K562 (cell line): ENCODE measurements at regions not wholly inside any gene's neighbourhood (a gene's known extent, or its start where the extent isn't known, plus 50 kb on each side); places are given as distances from the start of the nearest gene placed in this dataset.

ENCODE experiments used
- BHLHE40 ChIP-seq: IDR thresholded peaks from 2 replicates; pipeline ENCODE4 v1.6.1; 2011; ENCODE audit warnings: low read length, improper control_type of control experiment
- BRD9 ChIP-seq: fragments of 450-650 bp; IDR thresholded peaks from 2 replicates; pipeline ENCODE4 v1.6.1; 2018; ENCODE audit warnings: low read depth; ENCODE audit not compliant: partially characterized antibody
- CBFB ChIP-seq: sonication (generic); formaldehyde crosslinking; IDR thresholded peaks from 2 replicates; pipeline ENCODE4 v1.4.0; 2020; ENCODE audit warnings: mild to moderate bottlenecking, missing genetic modification reagents
- CREB5 ChIP-seq: fragments of 250-450 bp; sonication (Bioruptor Pico); IDR thresholded peaks from 2 replicates; pipeline ENCODE4 v1.5.0; 2020; ENCODE audit warnings: mild to moderate bottlenecking
- DPF2 ChIP-seq: fragments of 450-650 bp; IDR thresholded peaks from 2 replicates; pipeline ENCODE4 v1.6.1; 2016
- E4F1 ChIP-seq: fragments of 250-450 bp; sonication (Bioruptor Pico); IDR thresholded peaks from 2 replicates; pipeline ENCODE4 v1.5.0; 2021; ENCODE audit warnings: mild to moderate bottlenecking, borderline replicate concordance
- EP300 ChIP-seq: IDR thresholded peaks from 2 replicates; pipeline ENCODE4 v1.6.1; 2012; ENCODE audit warnings: low read length, improper control_type of control experiment
- HDAC2 ChIP-seq: fragments of 450-650 bp; IDR thresholded peaks from 2 replicates; pipeline ENCODE4 v1.6.1; 2016; ENCODE audit warnings: mild to moderate bottlenecking
- NFXL1 ChIP-seq: fragments of 450-650 bp; formaldehyde crosslinking; IDR thresholded peaks from 2 replicates; pipeline ENCODE4 v1.4.0; 2021; ENCODE audit warnings: mild to moderate bottlenecking
- NR4A1 ChIP-seq, 2 experiments: fragments of 250-450 bp in 1 of 2; fragments of 450-650 bp in 1 of 2; sonication (Bioruptor Pico) in 1 of 2; IDR thresholded peaks; 2 replicates each; pipeline versions ENCODE4 v1.4.0 to v1.6.1; 2016 to 2020; ENCODE audit warnings: mild to moderate bottlenecking in 2 of 2, missing compliant biosample characterization in 1 of 2, missing genetic modification characterization in 1 of 2, moderate library complexity in 1 of 2
- SNRNP70 ChIP-seq: fragments of 200-400 bp; formaldehyde crosslinking; optimal IDR thresholded peaks from 2 replicates; pipeline ENCODE3; 2017; ENCODE audit warnings: low read depth, low read length
- SREBF1 ChIP-seq: fragments of 150-350 bp; IDR thresholded peaks from 2 replicates; pipeline ENCODE4 v1.6.1; 2014; ENCODE audit warnings: antibody characterized with exemption, low read depth, low read length, borderline replicate concordance
- TSC22D4 ChIP-seq: fragments of 450-650 bp; IDR thresholded peaks from 2 replicates; pipeline ENCODE4 v1.6.1; 2016; ENCODE audit warnings: missing genetic modification characterization, missing biosample characterization, control low read depth
- ZBTB12 ChIP-seq: fragments of 250-450 bp; sonication (Bioruptor Pico); IDR thresholded peaks from 2 replicates; pipeline ENCODE4 v1.4.0; 2020
- ZNF124 ChIP-seq: sonication (generic); formaldehyde crosslinking; IDR thresholded peaks from 2 replicates; pipeline ENCODE4 v1.8.1; 2022; ENCODE audit warnings: missing genetic modification reagents
- ZNF174 ChIP-seq: fragments of 250-450 bp; sonication (Bioruptor Pico); IDR thresholded peaks from 2 replicates; pipeline ENCODE4 v1.4.0; 2020; ENCODE audit warnings: mild to moderate bottlenecking
- ZNF551 ChIP-seq: fragments of 250-450 bp; sonication (Bioruptor Pico); IDR thresholded peaks from 2 replicates; pipeline ENCODE4 v1.5.0; 2021; ENCODE audit warnings: mild to moderate bottlenecking, moderate library complexity

GRCh38 chr2:70029814-70030409, 57.4 kb upstream of the PCBP1 start (continued):
- TF ChIP-seq TSC22D4 (no peak), HDAC2 (no peak), CBFB (CRISPR knock-in tag) (no peak), DPF2 (peak; percentile 79), CREB5 (CRISPR knock-in tag) (no peak), BHLHE40 (peak; percentile 42; the same call in 1 of the 2 replicates), NFXL1 (CRISPR knock-in tag) (0 out of 2 replicates have a peak, but pooled peaks have one; percentile 7), ZBTB12 (CRISPR knock-in tag) (no peak), ZNF174 (no peak), SNRNP70 (no peak), ZNF124 (CRISPR knock-in tag) (no peak), EP300 (peak; percentile 34; the same call in 1 of the 2 replicates), BRD9 (peak; percentile 91), SREBF1 (no peak), NR4A1 (CRISPR knock-in tag; IDR thresholded peaks at IDR 0.05) (no peak), NR4A1 (tag; IDR thresholded peaks at IDR 0.05) (0 out of 2 replicates have a peak, but pooled peaks have one; percentile 24), ZNF551 (CRISPR knock-in tag) (no peak), E4F1 (CRISPR knock-in tag) (no peak)
